GM21515 (cell line): ENCODE measurements at regions not wholly inside any gene's neighbourhood (a gene's known extent, or its start where the extent isn't known, plus 50 kb on each side); places are given as distances from the start of the nearest gene placed in this dataset.

Experiments used
- ATAC-seq: cut with Tn5 transposase; IDR thresholded peaks from one replicate; pipeline ENCODE4 v1.9.1; 2021; ENCODE audit not compliant: unreplicated experiment

- no peak for ATAC-seq
These were observed 84.0 kb upstream of the APC start for GRCh38 chr5:112653638-112654205.

GRCh38 chr5:112655513-112655912 lies 82.2 kb upstream of the APC start:
- no peak for ATAC-seq

- no peak for ATAC-seq
These were observed 81.2 kb upstream of the APC start for GRCh38 chr5:112656451-112656850.

GRCh38 chr5:112657804-112658203 lies 79.9 kb upstream of the APC start:
- no peak for ATAC-seq

GRCh38 chr5:112660359-112660758 lies 77.3 kb upstream of the APC start:
- no peak for ATAC-seq

GRCh38 chr5:112663146-112663545 lies 74.5 kb upstream of the APC start:
- ATAC-seq, result no peak

GRCh38 chr5:112668016-112668415 lies 69.7 kb upstream of the APC start:
- no peak for ATAC-seq

GRCh38 chr5:112668911-112669310 lies 68.8 kb upstream of the APC start:
- ATAC-seq, result no peak

GRCh38 chr5:112669328-112669963 lies 68.2 kb upstream of the APC start:
- no peak for ATAC-seq

GRCh38 chr5:112671687-112672086 lies 66.0 kb upstream of the APC start:
- ATAC-seq, result no peak

GRCh38 chr5:112681481-112681908 lies 56.2 kb upstream of the APC start:
- ATAC-seq, result no peak

GRCh38 chr5:112682621-112683061 lies 55.0 kb upstream of the APC start:
- ATAC-seq, result no peak

- no peak for ATAC-seq
These were observed 53.6 kb upstream of the APC start for GRCh38 chr5:112684121-112684520.

GRCh38 chr5:112684737-112685136 lies 52.9 kb upstream of the APC start:
- no peak for ATAC-seq

GRCh38 chr5:112685386-112685785 lies 52.3 kb upstream of the APC start:
- ATAC-seq, result no peak

GRCh38 chr5:112685931-112686330 lies 51.8 kb upstream of the APC start:
- no peak for ATAC-seq

GRCh38 chr5:112686675-112687074 lies 51.0 kb upstream of the APC start:
- no peak for ATAC-seq

GRCh38 chr5:112687306-112687705 lies 50.4 kb upstream of the APC start:
- ATAC-seq, result no peak
